NCI-H1092 (cell line): ENCODE measurements at regions not wholly inside any gene's neighbourhood (a gene's known extent, or its start where the extent isn't known, plus 50 kb on each side); places are given as distances from the start of the nearest gene placed in this dataset.

ENCODE experiments used
- DNase-seq: peaks from one replicate; lab custom pipeline; 2025; lab: John Stamatoyannopoulos, UW

- no peak for DNase-seq
These were observed 64.2 kb upstream of the FST start for GRCh38 chr5:53416144-53416738.

- DNase-seq, result no peak
These were observed 62.0 kb upstream of the FST start for GRCh38 chr5:53418409-53418808.

GRCh38 chr5:53418826-53419658 is 61.4 kb upstream of the FST start:
- no peak for DNase-seq

DNA sequence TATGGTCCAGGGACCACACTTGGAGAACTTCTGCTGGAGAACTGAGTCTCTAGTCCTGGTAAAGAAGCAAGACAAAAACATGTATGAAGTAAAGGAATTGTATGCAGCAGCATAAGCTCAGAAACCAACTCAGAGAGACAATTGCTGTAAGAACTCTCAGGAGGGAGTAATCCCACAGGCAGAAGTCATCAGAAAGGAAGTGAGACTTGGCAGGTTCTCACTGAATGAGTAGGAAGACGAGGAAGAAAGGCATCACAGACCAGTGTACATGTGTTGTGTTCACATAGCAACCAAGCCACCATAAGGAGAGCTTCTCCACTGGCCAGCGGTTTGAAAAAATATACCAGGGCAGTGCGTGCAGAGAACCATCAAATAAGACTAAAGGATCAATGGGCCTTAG is 57.9 kb upstream of the FST start:
- DNase-seq, result no peak

GRCh38 chr5:53423724-53424123 is 56.7 kb upstream of the FST start:
- no peak for DNase-seq

DNA sequence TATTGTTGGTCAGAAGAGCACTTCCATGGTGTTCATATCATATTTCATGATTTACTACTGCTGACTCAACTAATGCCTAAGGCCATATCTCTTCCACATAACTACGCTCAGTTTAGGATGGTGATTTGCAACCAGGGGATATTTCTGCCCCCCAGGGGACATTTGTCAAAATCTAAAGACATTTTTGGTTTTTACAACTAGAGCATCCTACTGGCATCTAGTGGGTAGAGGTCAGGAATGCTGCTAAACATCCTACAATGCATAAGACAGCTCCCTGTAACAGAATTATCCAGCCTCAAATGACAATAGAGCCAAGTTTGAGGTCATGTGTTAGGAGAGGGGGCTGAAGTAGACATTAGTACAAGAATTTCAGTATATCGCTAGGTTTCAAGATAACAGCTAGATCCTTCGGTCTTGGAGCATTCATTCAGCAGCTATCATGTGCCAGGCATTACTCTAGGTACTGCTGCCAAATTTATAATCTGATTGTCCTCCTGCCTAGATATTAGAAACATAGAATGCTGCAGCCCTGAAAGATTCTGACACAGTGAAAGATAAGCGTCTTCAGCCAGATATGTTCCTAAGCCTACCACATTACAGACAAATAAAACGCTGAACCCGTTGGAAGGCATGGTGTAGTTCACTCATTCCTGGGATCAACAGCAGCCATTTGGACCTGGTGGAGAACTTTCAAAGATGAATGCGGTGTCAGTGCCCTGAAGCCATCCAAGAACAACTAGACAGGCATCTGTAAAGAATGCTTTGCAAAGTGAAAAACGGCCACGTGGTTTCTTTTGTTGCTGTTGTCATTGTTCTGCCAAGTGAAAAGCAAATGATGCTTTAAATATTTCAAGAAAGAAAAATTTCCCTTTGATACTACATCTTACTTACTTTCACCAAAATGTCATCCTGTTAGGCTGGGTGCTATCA is 55.5 kb upstream of the FST start:
- DNase-seq, result no peak

DNA sequence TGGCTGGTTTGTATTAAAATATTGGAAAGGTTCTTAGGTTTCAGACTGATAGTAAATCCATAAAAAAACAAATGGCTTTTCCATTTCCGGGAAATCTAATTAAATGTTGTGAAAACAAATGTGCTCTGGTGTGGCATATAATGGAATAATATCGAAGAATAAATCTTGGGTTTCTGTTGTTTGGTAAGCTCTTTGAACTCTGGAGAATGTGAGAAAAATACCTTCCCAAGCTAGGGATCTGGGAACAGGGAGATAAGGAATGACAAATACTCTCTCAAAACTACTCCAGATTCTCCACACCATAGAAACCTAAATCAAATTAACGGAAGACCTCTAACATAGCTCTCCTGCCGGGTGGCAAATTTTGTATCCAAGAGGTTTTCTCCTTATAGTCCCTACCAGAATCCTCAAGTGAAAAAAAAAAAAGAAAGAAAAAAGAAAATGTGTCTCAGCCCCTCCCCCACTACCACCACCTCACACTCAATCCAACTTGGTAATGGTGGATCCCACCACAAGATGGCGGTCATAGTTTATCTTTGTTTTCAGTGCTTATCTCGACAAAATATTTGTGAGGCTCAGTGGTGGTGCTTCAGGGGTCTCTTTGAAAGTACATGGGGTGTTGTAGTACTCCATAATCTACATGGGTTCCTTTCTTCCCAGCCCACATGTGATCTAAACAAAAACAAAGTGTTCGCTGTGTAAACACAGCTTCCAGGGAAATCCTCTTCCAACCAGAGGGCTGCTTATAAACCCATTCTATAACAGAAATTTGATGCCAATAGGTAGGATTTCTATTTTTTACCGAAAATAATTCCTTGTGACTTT is 54.5 kb upstream of the FST start:
- DNase-seq, result peak; percentile 22

DNA sequence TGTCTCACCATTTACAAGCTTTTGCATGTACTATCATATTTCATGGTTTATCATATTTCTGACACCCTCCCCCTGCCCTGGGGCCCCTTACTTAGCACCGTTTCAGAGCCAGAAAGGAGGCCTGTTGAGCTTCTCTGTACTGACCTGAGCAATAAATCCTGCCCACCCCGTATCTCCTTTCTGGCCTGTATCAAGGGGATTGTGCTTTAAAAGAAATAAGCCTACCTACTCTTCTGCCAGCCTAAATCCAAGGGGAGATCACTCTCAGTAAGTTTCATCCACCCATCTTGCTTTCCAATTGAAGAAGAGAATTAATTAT is 54.0 kb upstream of the FST start:
- no peak for DNase-seq

DNA sequence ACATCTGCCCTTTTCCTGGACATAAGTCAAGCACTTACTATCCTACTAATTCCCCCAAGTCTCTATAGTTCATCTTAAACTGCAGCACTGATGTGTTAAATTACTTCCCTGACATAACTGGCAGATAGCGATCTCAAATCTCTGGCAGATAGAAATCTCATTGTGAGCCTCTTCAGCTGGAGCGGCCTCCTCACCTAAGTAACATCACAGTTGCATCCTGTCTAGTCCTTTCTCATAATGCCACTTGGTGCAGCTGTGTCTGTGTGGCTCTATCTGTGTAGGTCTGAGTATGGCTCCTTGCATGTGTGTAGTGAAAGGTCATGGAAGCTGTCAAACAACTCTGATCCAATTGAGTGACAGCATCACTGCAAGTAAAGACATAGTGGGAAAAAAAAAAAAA is 53.6 kb upstream of the FST start:
- no peak for DNase-seq

DNA sequence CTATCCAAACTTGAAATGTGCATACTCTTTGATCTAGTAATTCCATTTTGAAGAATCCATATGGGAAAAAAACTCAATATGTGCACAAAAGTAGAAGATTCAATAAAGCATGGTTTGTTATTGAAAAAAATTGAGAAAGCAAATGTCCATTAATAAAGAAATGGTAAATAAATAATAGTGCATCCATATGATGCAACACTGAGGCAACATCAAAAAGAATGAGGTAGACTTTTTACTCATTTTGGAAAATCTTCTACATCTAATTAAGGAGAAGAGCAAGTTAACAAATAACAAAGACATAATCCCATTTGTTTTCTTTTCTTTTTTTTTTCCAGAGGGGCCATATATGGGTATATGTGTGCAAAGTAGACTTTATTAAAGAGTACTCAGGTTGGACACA is 52.5 kb upstream of the FST start:
- DNase-seq, result no peak

DNA sequence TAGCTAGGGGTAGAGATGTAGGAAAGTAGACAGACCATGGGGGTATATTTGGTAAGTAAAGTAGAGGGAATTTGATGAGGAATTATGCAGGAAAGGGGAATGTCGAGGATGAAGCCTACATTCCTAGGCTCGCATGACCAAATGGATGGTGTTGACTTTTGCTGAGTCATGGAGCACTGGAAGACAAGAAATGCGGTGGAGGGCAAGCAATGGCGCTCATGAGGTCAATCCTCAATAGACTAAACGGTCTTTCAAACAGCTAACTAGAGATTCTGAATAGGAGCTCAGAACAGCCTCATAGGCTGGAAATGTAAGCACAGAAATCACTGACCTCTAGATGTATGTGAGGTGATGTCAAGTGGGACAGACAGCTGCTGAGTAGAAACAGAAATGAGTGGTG is 50.7 kb upstream of the FST start:
- DNase-seq, result no peak

DNA sequence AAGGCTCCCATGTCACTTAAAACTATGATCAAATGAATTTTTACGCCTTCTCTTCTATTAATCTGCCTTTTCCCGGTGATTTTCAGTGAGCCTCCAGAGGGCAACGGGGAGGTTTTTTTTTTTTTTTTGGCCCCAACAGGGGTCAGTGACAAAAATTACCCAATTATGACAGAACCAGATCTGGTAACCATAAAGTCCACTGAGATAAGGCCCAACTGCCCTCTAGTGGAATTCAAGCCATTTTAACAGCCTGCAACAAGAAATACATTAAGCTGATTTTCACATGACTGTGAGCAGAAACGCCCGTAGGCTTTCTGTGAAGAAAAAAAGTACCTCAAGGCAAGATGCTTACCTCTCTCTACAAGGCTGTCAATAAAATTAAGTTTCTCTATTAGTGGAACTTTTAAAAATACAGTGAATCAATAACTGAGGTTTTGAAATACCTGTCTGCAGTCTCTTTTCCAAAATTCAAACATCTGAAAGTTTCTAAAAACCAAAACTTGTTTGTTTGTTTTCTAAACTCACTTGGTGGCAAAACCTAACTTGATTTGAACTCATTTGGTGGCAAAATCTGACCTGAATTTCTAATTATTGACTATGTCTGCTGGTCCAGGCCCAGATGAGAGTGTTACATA is 49.7 kb upstream of the FST start:
- DNase-seq, result no peak
